ENCODE measurements at regions not wholly inside any gene's neighbourhood (a gene's known extent, or its start where the extent isn't known, plus 50 kb on each side); places are given as distances from the start of the nearest gene placed in this dataset.

DNA sequence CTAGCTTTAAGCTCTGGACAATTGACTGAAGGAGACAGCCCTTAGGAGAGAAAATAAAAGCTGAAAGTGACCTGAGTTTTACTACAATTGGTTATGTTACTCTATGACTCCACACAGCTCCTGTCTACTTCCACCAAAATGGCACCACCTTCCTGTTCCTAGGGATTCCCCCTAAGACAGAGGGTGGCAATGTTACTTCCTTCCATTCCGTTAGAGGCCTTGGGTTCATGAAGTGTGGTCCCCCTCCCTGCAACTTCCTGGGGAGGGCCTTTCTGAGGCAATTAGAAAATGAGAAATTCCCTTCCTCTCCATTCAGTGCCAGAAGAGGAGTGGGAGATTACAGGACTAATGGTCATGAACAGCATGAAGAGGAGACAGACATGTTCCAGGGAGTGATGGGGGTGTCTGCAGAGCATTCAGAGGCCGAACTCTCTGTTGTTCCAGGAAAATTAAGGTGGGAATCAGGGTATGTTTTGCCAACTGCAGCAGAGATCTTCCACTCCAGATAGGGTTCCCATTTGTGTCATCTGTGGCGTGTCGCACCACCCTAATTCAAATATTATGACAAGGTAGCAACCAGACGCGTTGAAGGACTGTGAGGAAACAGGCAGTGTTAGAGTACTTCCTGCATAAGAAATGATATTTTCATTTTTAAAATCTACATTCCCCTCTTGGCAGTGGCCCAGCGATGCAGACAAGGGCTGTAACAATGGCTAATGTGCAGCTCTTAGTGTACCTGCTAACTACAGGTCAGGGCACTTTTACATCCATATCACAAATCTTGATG, 53.1 kb upstream of the TRIM67 start (continued):
- TF ChIP-seq, protein P1, sequence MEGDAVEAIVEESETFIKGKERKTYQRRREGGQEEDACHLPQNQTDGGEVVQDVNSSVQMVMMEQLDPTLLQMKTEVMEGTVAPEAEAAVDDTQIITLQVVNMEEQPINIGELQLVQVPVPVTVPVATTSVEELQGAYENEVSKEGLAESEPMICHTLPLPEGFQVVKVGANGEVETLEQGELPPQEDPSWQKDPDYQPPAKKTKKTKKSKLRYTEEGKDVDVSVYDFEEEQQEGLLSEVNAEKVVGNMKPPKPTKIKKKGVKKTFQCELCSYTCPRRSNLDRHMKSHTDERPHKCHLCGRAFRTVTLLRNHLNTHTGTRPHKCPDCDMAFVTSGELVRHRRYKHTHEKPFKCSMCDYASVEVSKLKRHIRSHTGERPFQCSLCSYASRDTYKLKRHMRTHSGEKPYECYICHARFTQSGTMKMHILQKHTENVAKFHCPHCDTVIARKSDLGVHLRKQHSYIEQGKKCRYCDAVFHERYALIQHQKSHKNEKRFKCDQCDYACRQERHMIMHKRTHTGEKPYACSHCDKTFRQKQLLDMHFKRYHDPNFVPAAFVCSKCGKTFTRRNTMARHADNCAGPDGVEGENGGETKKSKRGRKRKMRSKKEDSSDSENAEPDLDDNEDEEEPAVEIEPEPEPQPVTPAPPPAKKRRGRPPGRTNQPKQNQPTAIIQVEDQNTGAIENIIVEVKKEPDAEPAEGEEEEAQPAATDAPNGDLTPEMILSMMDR (IDR thresholded peaks at IDR 0.05; ENCODE audit: control extremely low read depth in 1 of 3, insufficient read depth in 1 of 3, low read depth in 1 of 3, low read length in 3 of 3): no peak
